ENCODE measurements at regions not wholly inside any gene's neighbourhood (a gene's known extent, or its start where the extent isn't known, plus 50 kb on each side); places are given as distances from the start of the nearest gene placed in this dataset.

DNA sequence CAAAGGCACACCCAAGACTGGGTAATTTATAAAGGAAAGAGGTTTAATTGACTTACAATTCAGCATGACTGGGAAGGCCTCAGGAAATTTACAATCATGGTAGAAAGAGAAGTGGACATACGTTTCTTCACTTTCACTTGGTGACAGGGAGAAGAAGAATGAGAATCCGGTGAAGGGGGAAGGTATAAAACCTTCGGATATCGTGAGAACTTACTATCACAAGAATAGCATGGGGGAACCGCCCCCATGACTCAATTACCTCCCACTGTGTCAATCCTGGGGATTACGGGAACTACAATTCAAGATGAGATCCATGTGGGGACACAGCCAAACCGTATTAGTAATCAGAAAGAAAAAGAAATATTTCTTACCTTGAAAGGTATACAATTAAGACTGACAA lies 782.9 kb upstream of the HS3ST1 start:
- no peak overlapping the region for H3K27ac Mint-ChIP-seq
- TF ChIP-seq, protein P1, sequence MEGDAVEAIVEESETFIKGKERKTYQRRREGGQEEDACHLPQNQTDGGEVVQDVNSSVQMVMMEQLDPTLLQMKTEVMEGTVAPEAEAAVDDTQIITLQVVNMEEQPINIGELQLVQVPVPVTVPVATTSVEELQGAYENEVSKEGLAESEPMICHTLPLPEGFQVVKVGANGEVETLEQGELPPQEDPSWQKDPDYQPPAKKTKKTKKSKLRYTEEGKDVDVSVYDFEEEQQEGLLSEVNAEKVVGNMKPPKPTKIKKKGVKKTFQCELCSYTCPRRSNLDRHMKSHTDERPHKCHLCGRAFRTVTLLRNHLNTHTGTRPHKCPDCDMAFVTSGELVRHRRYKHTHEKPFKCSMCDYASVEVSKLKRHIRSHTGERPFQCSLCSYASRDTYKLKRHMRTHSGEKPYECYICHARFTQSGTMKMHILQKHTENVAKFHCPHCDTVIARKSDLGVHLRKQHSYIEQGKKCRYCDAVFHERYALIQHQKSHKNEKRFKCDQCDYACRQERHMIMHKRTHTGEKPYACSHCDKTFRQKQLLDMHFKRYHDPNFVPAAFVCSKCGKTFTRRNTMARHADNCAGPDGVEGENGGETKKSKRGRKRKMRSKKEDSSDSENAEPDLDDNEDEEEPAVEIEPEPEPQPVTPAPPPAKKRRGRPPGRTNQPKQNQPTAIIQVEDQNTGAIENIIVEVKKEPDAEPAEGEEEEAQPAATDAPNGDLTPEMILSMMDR (conservative IDR thresholded peaks at IDR 0.05) = no peak
- H3K4me3 Mint-ChIP-seq = no peak overlapping the region
- no peaks in the 10 kb centered on the region for H3K27me3 Mint-ChIP-seq
- H3K36me3 Mint-ChIP-seq = no peaks in the 10 kb centered on the region
- H3K9me3 Mint-ChIP-seq = no peaks in the 10 kb centered on the region
- no peak for DNase-seq (ENCODE audit: extremely low spot score, unreplicated experiment)
- peaks cover 4% of the 10 kb centered on the region for H3K4me1 Mint-ChIP-seq (ENCODE audit: unreplicated experiment)

DNA sequence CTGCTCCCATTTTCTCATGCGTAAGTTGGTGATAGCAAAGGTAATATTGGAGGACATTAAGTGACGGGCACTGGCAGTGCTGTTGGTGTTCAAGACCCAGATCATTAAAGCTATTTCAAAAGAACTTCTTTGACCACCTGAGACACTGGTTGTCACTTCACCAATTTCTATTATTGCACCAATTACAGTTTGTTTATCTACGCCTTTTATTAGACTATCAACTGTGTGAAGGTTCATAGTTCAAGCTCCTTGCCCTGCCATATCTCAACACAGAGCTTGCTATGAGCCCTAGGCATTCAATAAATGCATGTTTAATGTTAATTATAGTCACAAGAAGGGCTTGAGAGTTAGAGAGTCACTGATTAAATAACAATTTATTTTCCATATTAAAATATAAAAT lies 778.7 kb upstream of the HS3ST1 start:
- Mint-ChIP-seq H3K36me3 (no peaks in the 10 kb centered on the region), H3K4me1 (ENCODE audit: unreplicated experiment) (no peaks in the 10 kb centered on the region), H3K9me3 (no peaks in the 10 kb centered on the region), H3K27ac (no peak overlapping the region), H3K4me3 (no peak overlapping the region), H3K27me3 (no peaks in the 10 kb centered on the region)
- TF ChIP-seq, protein P1 (conservative IDR thresholded peaks at IDR 0.05) = no peak
- DNase-seq (ENCODE audit: extremely low spot score, unreplicated experiment) = no peak

DNA sequence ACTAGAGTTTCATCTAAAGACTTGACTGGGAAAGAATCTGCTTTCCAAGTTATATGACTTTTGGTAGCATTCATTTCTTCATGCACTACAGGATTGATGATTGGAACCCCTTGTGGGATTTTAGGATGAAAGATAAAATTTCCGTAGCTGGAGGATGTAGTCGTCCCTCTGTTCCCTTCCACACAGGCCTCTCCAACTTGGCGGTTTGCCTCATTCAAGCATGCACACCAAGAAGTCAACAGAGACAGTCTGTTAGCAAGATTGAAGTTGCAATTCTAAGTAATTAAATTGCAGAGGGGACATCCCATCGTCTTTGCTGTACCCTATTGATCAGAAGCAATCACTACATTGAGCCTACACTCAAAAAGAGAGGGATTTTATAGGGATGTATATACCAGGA lies 777.4 kb upstream of the HS3ST1 start:
- Mint-ChIP-seq H3K4me1 (ENCODE audit: unreplicated experiment) (no peaks in the 10 kb centered on the region), H3K27ac (no peak overlapping the region), H3K9me3 (no peaks in the 10 kb centered on the region), H3K27me3 (no peaks in the 10 kb centered on the region), H3K36me3 (no peaks in the 10 kb centered on the region), H3K4me3 (no peak overlapping the region)
- TF ChIP-seq, protein P1 (conservative IDR thresholded peaks at IDR 0.05) = no peak
- no peak for DNase-seq (ENCODE audit: extremely low spot score, unreplicated experiment)

DNA sequence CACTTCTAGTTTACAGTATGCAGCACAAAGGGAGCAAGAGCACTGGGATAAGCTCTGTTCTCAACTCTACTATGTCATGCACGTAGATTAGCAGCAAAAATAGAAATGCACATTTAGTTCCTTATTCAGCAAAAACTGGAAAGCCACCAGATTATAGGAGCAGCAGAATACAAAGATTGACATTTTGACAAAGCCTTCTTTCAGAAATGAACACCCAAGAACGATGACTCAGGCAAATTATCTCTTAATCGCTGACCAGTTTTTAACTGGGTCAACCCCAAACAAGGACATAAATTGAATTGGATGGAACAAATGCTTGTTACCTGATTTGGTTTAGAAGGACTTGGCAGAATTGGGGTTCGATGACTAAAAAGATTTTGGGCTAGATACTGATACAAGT lies 775.3 kb upstream of the HS3ST1 start:
- Mint-ChIP-seq H3K9me3 (no peaks in the 10 kb centered on the region), H3K27ac (no peak overlapping the region), H3K4me3 (no peak overlapping the region), H3K27me3 (no peaks in the 10 kb centered on the region), H3K36me3 (no peaks in the 10 kb centered on the region), H3K4me1 (ENCODE audit: unreplicated experiment) (no peaks in the 10 kb centered on the region)
- TF ChIP-seq, protein P1 (conservative IDR thresholded peaks at IDR 0.05) = no peak
- no peak for DNase-seq (ENCODE audit: extremely low spot score, unreplicated experiment)

DNA sequence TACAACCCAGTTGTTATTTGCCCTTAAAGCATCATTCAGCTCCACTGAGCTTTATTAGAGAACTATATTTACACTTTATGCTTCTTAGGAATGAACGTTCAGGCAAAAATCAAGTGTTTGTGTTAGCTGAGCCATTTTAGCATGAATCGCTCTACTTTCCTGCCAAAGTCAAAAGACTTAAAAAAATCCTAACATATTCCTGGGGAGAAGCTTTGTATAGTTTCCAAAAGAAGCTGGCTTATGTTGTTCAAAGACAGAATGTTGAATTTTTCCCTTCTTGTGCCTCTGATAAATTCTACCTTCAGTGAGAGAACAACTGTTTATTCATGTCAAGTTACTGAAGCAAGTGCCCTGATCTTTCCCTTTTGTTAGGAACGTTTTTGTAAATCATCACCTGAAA lies 771.5 kb upstream of the HS3ST1 start:
- TF ChIP-seq, protein P1 (conservative IDR thresholded peaks at IDR 0.05) = no peak
- DNase-seq (ENCODE audit: extremely low spot score, unreplicated experiment) = no peak
- Mint-ChIP-seq H3K4me1 (ENCODE audit: unreplicated experiment) (no peaks in the 10 kb centered on the region), H3K27ac (no peak overlapping the region), H3K9me3 (no peaks in the 10 kb centered on the region), H3K4me3 (no peak overlapping the region), H3K27me3 (no peaks in the 10 kb centered on the region), H3K36me3 (no peaks in the 10 kb centered on the region)

DNA sequence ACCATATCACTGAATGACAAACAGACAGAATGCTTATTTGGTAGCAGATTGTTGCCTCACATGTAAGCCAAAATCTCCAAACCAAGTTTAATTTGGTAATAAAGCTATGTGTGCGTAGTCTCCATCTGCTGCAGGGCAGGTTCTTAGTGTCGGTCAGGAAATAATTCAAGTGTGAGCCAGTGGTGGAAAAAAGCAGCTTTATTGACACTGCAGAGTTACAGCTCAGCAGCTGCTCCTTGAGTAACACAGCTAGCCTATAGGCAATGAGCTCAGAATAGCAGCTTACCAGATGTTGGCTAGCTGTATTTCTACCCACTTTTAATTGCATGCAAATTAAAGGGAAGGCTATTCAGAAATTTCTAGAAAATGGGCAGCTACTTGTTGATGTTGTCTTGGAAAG lies 757.8 kb upstream of the HS3ST1 start:
- H3K4me1 Mint-ChIP-seq (ENCODE audit: unreplicated experiment) = no peaks in the 10 kb centered on the region
- no peaks in the 10 kb centered on the region for H3K9me3 Mint-ChIP-seq
- H3K27ac Mint-ChIP-seq = no peak overlapping the region
- no peak overlapping the region for H3K4me3 Mint-ChIP-seq
- TF ChIP-seq, protein P1 (conservative IDR thresholded peaks at IDR 0.05) = no peak
- no peaks in the 10 kb centered on the region for H3K27me3 Mint-ChIP-seq
- no peaks in the 10 kb centered on the region for H3K36me3 Mint-ChIP-seq
- DNase-seq (ENCODE audit: extremely low spot score, unreplicated experiment) = no peak

All from type B pancreatic cell (in vitro differentiated cells).